ENCODE measurements at regions not wholly inside any gene's neighbourhood (a gene's known extent, or its start where the extent isn't known, plus 50 kb on each side); places are given as distances from the start of the nearest gene placed in this dataset.

GRCh38 chr20:39661833-39662232 lies 699.7 kb downstream of the DHX35 start:
- Histone ChIP-seq H3K79me2 (no peaks in the 10 kb centered on the region), H2AFZ (no peak overlapping the region), H4K20me1 (ENCODE audit: insufficient read depth, poor library complexity, severe bottlenecking) (no peaks in the 10 kb centered on the region), H3K36me3 (replicated peaks; ENCODE audit: insufficient read depth, low read depth) (no peaks in the 10 kb centered on the region), H3K27ac (no peak overlapping the region), H3K4me3 (no peak overlapping the region), H3K9me3 (ENCODE audit: low read depth) (no peaks in the 10 kb centered on the region), H3K4me1 (ENCODE audit: insufficient read depth) (no peaks in the 10 kb centered on the region), H3K4me2 (no peak overlapping the region), H3K27me3 (no peaks in the 10 kb centered on the region), H3K9me2 (replicated peaks; ENCODE audit: insufficient read depth) (no peaks in the 10 kb centered on the region)
- no peak for TF ChIP-seq EZH2 (IDR thresholded peaks at IDR 0.05; ENCODE audit: borderline replicate concordance)
- no peak for TF ChIP-seq CTCF (IDR thresholded peaks at IDR 0.05; ENCODE audit: poor library complexity)
- no peak for TF ChIP-seq EZH2phosphoT487 (IDR thresholded peaks at IDR 0.05; ENCODE audit: low read depth, severe bottlenecking, unreplicated experiment)
- DNase-seq (ENCODE audit: low spot score) = peak; percentile 19
- WGBS (ENCODE audit: low lambda C conversion rate, missing lambda C conversion rate) = 0% methylated on average over 1 of the region's 1 CpG

DNA sequence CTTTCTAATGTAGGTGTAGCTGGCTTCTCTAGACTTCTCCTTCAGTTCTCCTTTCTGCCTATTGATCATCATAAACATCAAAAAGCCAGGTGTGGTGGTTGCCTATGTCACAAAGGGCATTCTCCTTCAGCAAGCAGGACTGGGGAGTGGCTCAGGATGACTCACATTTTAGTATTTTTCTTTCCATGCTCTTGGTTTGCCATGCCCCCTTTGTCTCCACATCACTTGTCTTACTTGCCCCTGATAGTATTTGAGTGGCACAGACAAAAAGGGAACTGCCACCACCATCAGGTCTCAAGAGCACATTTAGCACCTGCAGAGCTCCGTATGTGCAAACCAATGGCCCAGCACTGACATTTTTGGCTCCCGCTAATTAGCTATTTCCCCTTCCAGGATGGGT lies 698.8 kb downstream of the DHX35 start:
- WGBS (ENCODE audit: low lambda C conversion rate, missing lambda C conversion rate) = 97% methylated on average over 2 of the region's 2 CpGs
- no peak for TF ChIP-seq CTCF (IDR thresholded peaks at IDR 0.05; ENCODE audit: poor library complexity)
- no peak for TF ChIP-seq EZH2 (IDR thresholded peaks at IDR 0.05; ENCODE audit: borderline replicate concordance)
- no peak for TF ChIP-seq EZH2phosphoT487 (IDR thresholded peaks at IDR 0.05; ENCODE audit: low read depth, severe bottlenecking, unreplicated experiment)
- DNase-seq (ENCODE audit: low spot score) = no peak
- Histone ChIP-seq H4K20me1 (ENCODE audit: insufficient read depth, poor library complexity, severe bottlenecking) (no peaks in the 10 kb centered on the region), H3K4me3 (no peak overlapping the region), H3K9me2 (replicated peaks; ENCODE audit: insufficient read depth) (no peaks in the 10 kb centered on the region), H3K36me3 (replicated peaks; ENCODE audit: insufficient read depth, low read depth) (no peaks in the 10 kb centered on the region), H3K4me2 (no peak overlapping the region), H3K27ac (no peak overlapping the region), H3K4me1 (ENCODE audit: insufficient read depth) (no peaks in the 10 kb centered on the region), H2AFZ (no peak overlapping the region), H3K9me3 (ENCODE audit: low read depth) (no peaks in the 10 kb centered on the region), H3K27me3 (no peaks in the 10 kb centered on the region), H3K79me2 (no peaks in the 10 kb centered on the region)

- Histone ChIP-seq H3K36me3 (replicated peaks; ENCODE audit: insufficient read depth, low read depth) (no peaks in the 10 kb centered on the region), H3K4me3 (no peak overlapping the region), H3K9me3 (ENCODE audit: low read depth) (no peaks in the 10 kb centered on the region), H3K27ac (no peak overlapping the region), H3K9me2 (replicated peaks; ENCODE audit: insufficient read depth) (no peaks in the 10 kb centered on the region), H2AFZ (no peak overlapping the region), H3K4me1 (ENCODE audit: insufficient read depth) (no peaks in the 10 kb centered on the region), H3K4me2 (no peak overlapping the region), H3K79me2 (no peaks in the 10 kb centered on the region), H3K27me3 (no peaks in the 10 kb centered on the region), H4K20me1 (ENCODE audit: insufficient read depth, poor library complexity, severe bottlenecking) (no peaks in the 10 kb centered on the region)
- 86% methylated on average over 1 of the region's 1 CpG for WGBS (ENCODE audit: low lambda C conversion rate, missing lambda C conversion rate)
- DNase-seq (ENCODE audit: low spot score) = no peak
- TF ChIP-seq EZH2phosphoT487 (IDR thresholded peaks at IDR 0.05; ENCODE audit: low read depth, severe bottlenecking, unreplicated experiment) = no peak
- no peak for TF ChIP-seq CTCF (IDR thresholded peaks at IDR 0.05; ENCODE audit: poor library complexity)
- TF ChIP-seq EZH2 (IDR thresholded peaks at IDR 0.05; ENCODE audit: borderline replicate concordance) = no peak
These were observed 698.1 kb downstream of the DHX35 start for GRCh38 chr20:39660226-39660625.
